ENCODE measurements at regions not wholly inside any gene's neighbourhood (a gene's known extent, or its start where the extent isn't known, plus 50 kb on each side); places are given as distances from the start of the nearest gene placed in this dataset.

DNA sequence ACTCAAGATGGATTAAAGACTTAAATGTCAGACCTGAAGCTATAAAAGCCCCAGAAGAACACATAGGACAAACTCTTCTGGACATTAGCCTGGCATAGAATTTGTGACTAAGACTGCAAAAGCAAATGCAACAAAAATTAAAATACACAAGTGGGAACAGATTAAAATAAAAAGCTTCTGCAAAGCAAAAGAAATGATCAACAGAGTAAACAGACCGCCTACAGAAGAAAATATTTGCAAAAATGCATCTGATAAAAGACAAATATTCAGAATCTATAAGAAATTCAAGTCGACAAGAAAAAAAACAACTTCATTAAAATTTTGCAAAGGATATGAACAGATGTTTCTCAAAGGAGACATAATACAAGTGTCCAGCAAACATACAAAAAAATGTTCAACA lies 537.8 kb downstream of the SLITRK1 start:
- no peak overlapping the region for H3K27ac ChIP-seq (ENCODE audit: insufficient read depth, low read length)
- ATAC-seq (ENCODE audit: low read depth), result no peak
- no peaks in the 10 kb centered on the region for H3K36me3 ChIP-seq (ENCODE audit: control insufficient read depth, insufficient read depth, low read length)
- H3K14ac ChIP-seq (replicated peaks; ENCODE audit: low read depth, low read length), result no peak overlapping the region
- H4K5ac ChIP-seq (ENCODE audit: low read depth, low read length), result no peak overlapping the region
- in situ Hi-C loops (cut with MboI; ENCODE audit: low sequenced_read_pairs) (no loop called here), intact Hi-C loops (cut with micrococcal nuclease) (no loop called here), dilution Hi-C loops (cut with HindIII; ENCODE audit: low sequenced_read_pairs, unreplicated experiment) (no loop called here)
- H2AK9ac ChIP-seq (replicated peaks; ENCODE audit: low read depth, low read length, poor library complexity), result no peak overlapping the region
- no peak for TF ChIP-seq MXI1 (IDR thresholded peaks at IDR 0.05; ENCODE audit: borderline replicate concordance, low read depth, low read length)
- no peak for TF ChIP-seq MAZ (IDR thresholded peaks at IDR 0.05; ENCODE audit: borderline replicate concordance, low read depth, low read length)
- TF ChIP-seq FOS (IDR thresholded peaks at IDR 0.05; ENCODE audit: low read depth, low read length), result no peak
- no peak for TF ChIP-seq SMC3 (IDR thresholded peaks at IDR 0.05; ENCODE audit: low read depth, low read length)
- TF ChIP-seq, protein P1, sequence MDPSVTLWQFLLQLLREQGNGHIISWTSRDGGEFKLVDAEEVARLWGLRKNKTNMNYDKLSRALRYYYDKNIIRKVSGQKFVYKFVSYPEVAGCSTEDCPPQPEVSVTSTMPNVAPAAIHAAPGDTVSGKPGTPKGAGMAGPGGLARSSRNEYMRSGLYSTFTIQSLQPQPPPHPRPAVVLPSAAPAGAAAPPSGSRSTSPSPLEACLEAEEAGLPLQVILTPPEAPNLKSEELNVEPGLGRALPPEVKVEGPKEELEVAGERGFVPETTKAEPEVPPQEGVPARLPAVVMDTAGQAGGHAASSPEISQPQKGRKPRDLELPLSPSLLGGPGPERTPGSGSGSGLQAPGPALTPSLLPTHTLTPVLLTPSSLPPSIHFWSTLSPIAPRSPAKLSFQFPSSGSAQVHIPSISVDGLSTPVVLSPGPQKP (IDR thresholded peaks at IDR 0.05; ENCODE audit: borderline replicate concordance, low read depth, low read length), result no peak
- TF ChIP-seq POLR2A (IDR thresholded peaks at IDR 0.05; ENCODE audit: low read depth, low read length), result no peak
- TF ChIP-seq CEBPB (IDR thresholded peaks at IDR 0.05; ENCODE audit: low read depth, low read length), result no peak
- TF ChIP-seq NFE2L2 (IDR thresholded peaks at IDR 0.05; ENCODE audit: low read depth, low read length), result no peak
- TF ChIP-seq MAFK (IDR thresholded peaks at IDR 0.05; ENCODE audit: low read depth, low read length), result no peak
- no peak for TF ChIP-seq BHLHE40 (IDR thresholded peaks at IDR 0.05; ENCODE audit: low read depth, low read length)
- TF ChIP-seq, protein P2, sequence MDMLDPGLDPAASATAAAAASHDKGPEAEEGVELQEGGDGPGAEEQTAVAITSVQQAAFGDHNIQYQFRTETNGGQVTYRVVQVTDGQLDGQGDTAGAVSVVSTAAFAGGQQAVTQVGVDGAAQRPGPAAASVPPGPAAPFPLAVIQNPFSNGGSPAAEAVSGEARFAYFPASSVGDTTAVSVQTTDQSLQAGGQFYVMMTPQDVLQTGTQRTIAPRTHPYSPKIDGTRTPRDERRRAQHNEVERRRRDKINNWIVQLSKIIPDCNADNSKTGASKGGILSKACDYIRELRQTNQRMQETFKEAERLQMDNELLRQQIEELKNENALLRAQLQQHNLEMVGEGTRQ (IDR thresholded peaks at IDR 0.05; ENCODE audit: low read depth, low read length), result no peak
- no peak for TF ChIP-seq CHD1 (IDR thresholded peaks at IDR 0.05; ENCODE audit: low read depth, low read length)
- TF ChIP-seq RAD21 (IDR thresholded peaks at IDR 0.05; ENCODE audit: low read length), result no peak
- TF ChIP-seq RCOR1 (IDR thresholded peaks at IDR 0.05; ENCODE audit: insufficient replicate concordance, low read length), result no peak
- TF ChIP-seq RFX5 (IDR thresholded peaks at IDR 0.05; ENCODE audit: low read depth, low read length), result no peak
- TF ChIP-seq, protein P3, sequence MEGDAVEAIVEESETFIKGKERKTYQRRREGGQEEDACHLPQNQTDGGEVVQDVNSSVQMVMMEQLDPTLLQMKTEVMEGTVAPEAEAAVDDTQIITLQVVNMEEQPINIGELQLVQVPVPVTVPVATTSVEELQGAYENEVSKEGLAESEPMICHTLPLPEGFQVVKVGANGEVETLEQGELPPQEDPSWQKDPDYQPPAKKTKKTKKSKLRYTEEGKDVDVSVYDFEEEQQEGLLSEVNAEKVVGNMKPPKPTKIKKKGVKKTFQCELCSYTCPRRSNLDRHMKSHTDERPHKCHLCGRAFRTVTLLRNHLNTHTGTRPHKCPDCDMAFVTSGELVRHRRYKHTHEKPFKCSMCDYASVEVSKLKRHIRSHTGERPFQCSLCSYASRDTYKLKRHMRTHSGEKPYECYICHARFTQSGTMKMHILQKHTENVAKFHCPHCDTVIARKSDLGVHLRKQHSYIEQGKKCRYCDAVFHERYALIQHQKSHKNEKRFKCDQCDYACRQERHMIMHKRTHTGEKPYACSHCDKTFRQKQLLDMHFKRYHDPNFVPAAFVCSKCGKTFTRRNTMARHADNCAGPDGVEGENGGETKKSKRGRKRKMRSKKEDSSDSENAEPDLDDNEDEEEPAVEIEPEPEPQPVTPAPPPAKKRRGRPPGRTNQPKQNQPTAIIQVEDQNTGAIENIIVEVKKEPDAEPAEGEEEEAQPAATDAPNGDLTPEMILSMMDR (conservative IDR thresholded peaks at IDR 0.05; ENCODE audit: low read depth, low read length), result no peak
- no peaks in the 10 kb centered on the region for H3K4me1 ChIP-seq (ENCODE audit: control insufficient read depth, insufficient read depth, low read length)
- H3K23ac ChIP-seq (ENCODE audit: low read depth, low read length), result no peak overlapping the region
- CTCF ChIA-PET, result no interaction called here
- H4K20me1 ChIP-seq (ENCODE audit: insufficient read depth, low read length), result no peaks in the 10 kb centered on the region
- no peak overlapping the region for H3K9ac ChIP-seq (ENCODE audit: low read depth, low read length)
- H2BK20ac ChIP-seq (ENCODE audit: low read depth, low read length), result no peak overlapping the region
- H3K9me3 ChIP-seq (ENCODE audit: control insufficient read depth, insufficient read depth, low read length), result no peaks in the 10 kb centered on the region
- H3K27me3 ChIP-seq (ENCODE audit: control insufficient read depth, insufficient read depth, low read length), result no peaks in the 10 kb centered on the region
- no peak overlapping the region for H2BK15ac ChIP-seq (ENCODE audit: low read depth, low read length)
- WGBS, 2 experiments (ENCODE audit: extremely low coverage in 2 of 2, insufficient read length in 1 of 2), result no CpG with 5 or more reads among the region's 2 CpGs
- H3K18ac ChIP-seq (ENCODE audit: low read depth, low read length), result no peak overlapping the region
- H3K4ac ChIP-seq (ENCODE audit: low read depth, low read length), result no peak overlapping the region
- H2BK120ac ChIP-seq (ENCODE audit: low read depth, low read length), result no peak overlapping the region
- no peak overlapping the region for H4K91ac ChIP-seq (ENCODE audit: insufficient read depth, low read depth, low read length)
- no peak overlapping the region for H2AK5ac ChIP-seq (ENCODE audit: low read depth, low read length)
- no peaks in the 10 kb centered on the region for H3K9me1 ChIP-seq (ENCODE audit: insufficient read depth, low read length)
- H2AFZ ChIP-seq (replicated peaks; ENCODE audit: low read length, poor library complexity), result no peak overlapping the region
- H3K4me2 ChIP-seq (ENCODE audit: low read depth, low read length), result no peak overlapping the region
- H3K79me1 ChIP-seq (ENCODE audit: low read depth in 1 of 2, low read length in 2 of 2), result no peaks in the 10 kb centered on the region
- no peak for DNase-seq
- no peak overlapping the region for H4K8ac ChIP-seq (ENCODE audit: low read depth in 2 of 2, low read length in 2 of 2)
- H3K56ac ChIP-seq (ENCODE audit: extremely low read depth, insufficient read depth, low read length), result no peak overlapping the region
- H3K4me3 ChIP-seq (ENCODE audit: insufficient read depth, low read depth, low read length), result no peak overlapping the region
- BruUV-seq (replicated peaks), result no TSS peak
- no peak overlapping the region for H2BK5ac ChIP-seq (ENCODE audit: low read depth, low read length, poor library complexity, severe bottlenecking)
- POLR2A ChIA-PET (ENCODE audit: unreplicated experiment), result no interaction called here

Measured in IMR-90 (cell line).